GM18907 (cell line): ENCODE measurements at regions not wholly inside any gene's neighbourhood (a gene's known extent, or its start where the extent isn't known, plus 50 kb on each side); places are given as distances from the start of the nearest gene placed in this dataset.
A peak's percentile ranks its signal among the peaks of the same experiment; 100 is the strongest.
"Not testable (repeated sequence)": the region's sequence is repeated elsewhere in the genome, so short reads cannot be mapped to it uniquely, and the experiment has no call there.

Source experiments
- ATAC-seq: cut with Tn5 transposase; IDR thresholded peaks from one replicate; pipeline ENCODE4 v1.9.1; 2021; ENCODE audit warnings: mild to moderate bottlenecking, moderate library complexity; ENCODE audit not compliant: unreplicated experiment

DNA sequence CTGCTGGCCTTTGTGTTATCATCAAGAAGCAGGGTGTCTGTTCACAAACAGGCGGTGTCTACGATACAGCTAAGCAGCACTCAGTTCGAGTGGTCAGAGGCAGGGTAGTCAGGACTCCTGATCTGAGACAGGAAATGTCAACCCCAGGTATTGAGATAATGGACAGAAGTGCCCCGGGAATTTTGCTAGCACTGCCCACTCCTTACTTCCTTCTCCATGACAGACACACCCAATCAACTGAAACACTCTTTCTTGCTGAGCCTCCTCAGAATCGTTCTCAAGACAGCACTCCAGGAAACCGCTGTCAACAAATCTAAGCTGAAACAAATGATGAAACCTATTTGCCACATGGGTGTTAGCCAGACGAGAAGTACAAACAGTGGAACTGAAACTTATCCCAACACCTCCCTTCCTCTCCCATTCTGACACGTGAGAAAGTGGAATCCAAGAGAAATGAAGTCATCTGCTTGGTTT is 109.3 kb downstream of the GTF2IRD2B start:
- ATAC-seq = not testable (repeated sequence)

DNA sequence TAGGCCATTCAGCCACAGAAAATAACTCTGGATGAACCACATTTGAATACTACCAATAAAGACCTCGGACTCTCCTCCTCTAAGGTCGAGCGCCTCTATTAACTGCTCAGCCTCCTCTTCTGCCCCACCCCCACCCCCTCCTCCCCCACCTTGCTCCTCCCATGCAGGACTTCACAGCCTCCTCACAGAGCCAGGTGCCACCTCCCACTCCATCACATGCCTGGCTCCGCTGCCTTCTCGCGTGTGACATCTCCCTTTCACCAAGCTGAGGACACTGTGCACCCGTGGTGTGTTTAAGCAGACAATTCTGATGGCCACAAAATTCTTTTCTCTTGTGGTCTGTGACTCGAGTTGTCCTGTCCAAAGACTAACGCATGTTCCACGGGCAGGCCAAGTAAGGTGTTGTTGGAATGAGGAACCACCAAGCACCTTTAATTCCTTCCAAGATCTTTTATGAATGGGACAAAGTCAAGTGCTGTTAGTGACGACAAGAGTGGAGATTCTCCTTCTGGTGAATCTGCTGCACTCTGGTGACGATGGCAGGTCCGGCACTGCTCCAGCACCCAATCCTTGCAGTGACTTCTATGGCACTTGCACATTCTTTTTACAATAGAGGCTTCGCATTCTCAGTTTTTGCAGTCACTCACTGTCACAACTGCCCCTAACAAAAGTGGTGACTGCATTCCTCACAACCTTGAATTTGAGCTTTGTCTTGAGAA is 113.1 kb downstream of the GTF2IRD2B start:
- ATAC-seq = not testable (repeated sequence)

GRCh38 chr7:75215460-75215859 is 123.1 kb downstream of the GTF2IRD2B start:
- ATAC-seq = not testable (repeated sequence)

GRCh38 chr7:75216963-75217362 is 124.6 kb downstream of the GTF2IRD2B start:
- not testable (repeated sequence) for ATAC-seq

DNA sequence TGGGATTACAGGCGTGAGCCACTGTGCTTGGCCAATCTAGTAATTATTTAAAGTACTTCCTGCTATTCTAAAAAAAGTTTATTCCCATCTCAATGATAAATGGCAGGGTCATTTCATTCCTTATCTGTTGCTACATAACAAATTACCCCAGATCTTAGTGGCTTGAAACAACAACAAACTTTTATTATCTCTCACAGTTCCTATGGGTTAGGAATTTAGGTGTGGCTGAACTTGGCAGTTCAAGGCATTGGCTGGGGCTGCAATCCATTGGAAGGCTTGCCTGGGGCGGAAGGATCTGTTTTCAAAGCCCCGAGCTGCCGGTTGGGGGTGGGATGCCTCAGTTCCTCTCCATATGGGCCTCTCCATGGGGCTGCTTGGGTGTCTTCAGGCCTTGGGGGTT is 133.7 kb downstream of the GTF2IRD2B start:
- ATAC-seq = not testable (repeated sequence)

DNA sequence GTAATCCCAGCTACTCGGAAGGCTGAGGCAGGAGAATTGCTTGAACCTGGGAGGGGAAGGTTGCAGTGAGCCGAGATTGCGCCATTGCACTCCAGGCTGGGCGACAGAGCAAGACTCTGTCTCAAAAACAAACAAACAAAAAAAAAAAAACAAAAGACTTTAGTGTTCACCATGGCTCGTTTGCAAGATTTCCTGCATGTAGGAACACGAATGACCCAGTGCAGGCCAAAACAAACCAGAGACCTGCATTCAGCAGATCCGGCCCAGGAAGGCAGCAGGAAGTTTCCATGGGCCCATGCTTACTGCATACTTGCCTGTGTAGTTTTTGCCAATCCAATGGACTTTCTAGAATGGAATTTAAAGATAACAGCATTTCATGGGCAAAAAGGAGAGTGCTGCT is 137.2 kb downstream of the GTF2IRD2B start:
- not testable (repeated sequence) for ATAC-seq

GRCh38 chr7:75230558-75230957 is 138.2 kb downstream of the GTF2IRD2B start:
- not testable (repeated sequence) for ATAC-seq

DNA sequence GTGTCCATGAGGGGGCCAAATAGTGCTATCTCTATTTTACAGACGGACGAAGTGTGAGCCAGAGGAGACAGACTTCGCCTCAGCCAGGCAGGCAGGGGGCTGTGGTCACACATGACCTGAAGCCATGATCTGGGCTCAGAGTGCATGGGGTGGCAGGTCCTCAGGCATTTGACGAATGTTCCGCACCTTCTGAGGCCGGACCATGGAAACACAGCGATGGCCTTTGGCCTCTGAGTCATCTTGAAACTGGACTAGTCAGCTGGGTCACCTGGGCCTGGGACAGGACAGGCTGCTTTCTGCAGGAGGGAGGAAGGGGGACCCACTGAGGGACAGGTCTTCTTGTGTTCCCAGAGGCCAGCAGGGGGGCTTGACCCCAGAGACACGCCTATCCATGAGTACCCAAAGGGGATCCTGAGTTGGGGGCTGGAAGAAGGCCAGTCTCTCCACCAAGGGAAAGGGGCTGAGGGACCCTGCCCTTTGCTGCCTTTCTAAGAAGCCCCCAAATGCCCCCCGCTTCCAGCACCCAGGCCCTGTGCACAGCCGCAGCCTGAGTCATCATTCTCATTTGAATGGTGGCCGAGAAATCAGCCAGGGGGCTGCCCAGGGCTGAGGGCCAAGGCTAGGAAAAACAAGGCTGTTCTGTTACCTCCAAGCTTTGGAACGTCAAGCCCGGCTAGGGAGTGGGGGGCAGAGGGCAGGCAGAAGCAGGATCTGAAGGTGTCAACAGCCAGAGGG is 142.9 kb downstream of the GTF2IRD2B start:
- ATAC-seq = not testable (repeated sequence)

- not testable (repeated sequence) for ATAC-seq
Measured at GRCh38 chr7:75235827-75236167, 143.4 kb downstream of the GTF2IRD2B start.

DNA sequence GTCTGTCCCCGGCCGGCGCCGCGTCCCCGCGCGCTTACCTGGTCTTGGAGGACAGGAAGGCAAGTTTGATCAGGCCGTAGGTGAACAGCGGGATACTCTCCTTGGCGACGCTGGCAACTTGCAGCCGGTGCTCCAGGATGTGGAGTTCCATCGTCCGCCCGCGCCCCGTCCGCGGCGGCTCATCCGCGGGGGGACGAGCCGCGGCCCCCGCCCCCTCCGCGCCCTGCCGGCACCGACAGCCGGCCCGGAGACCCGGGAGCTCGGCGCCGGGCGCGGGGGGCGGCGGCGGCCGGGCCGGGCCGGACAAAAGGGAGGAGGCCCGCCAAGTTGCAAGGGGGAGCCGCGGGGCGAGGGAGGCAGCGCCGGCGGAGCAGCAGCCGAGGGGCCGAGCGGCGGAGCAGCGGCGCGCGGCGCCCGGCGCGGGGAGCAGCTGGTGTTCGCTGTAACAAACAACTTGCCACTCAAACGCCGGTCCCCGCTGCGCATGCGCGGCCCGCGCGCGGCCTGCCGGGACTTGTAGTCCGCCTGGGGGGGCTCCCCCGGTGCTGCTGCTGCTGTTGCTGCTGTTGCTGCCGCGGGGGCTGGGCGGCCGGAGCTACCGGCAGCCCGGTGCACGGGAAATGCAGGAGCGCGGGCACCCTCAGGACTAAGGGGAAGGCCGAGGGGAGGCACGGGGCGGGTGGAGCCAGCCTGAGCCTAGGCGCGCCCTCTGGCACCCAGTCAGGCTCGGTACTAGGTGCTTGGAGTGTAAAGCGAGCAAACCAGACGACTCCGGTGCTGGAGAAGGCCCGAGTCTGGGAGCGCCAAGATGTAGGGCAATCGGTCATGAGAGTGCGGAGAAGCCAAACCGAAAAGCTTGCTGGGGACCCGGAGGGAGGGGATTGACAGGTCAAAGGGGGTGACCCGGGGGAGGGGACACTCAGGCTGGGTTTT is 145.1 kb downstream of the GTF2IRD2B start:
- peak; percentile 95 for ATAC-seq

DNA sequence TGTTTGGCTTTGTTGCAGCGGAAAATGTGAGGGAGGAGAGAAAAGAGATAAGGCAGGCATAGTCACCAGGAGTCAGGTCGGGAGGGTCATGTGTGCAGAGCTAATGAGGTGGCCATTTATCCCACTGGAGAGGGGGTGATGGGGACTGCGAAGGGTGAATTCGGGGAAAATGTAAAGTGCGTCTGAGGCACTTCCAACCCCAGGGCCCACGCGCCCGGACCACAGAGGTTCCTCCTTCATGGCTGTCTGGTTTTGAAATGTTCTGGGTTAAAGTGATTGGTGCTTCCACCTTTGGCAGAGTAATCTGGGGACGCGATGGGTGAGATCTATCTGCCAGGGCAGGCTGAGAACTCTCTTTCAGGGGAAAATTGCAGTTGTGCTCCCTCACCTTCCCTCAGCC is 145.9 kb downstream of the GTF2IRD2B start:
- not testable (repeated sequence) for ATAC-seq

- not testable (repeated sequence) for ATAC-seq
Measured at GRCh38 chr7:75243638-75244037, 151.2 kb downstream of the GTF2IRD2B start.

GRCh38 chr7:75248216-75248615 is 147.2 kb upstream of the TRIM73 start:
- ATAC-seq = not testable (repeated sequence)

- not testable (repeated sequence) for ATAC-seq
Measured at GRCh38 chr7:75254238-75254637, 141.2 kb upstream of the TRIM73 start.

- not testable (repeated sequence) for ATAC-seq
Measured at GRCh38 chr7:75257442-75257841, 138.0 kb upstream of the TRIM73 start.

- not testable (repeated sequence) for ATAC-seq
Measured at GRCh38 chr7:75259454-75260003, 135.9 kb upstream of the TRIM73 start.

DNA sequence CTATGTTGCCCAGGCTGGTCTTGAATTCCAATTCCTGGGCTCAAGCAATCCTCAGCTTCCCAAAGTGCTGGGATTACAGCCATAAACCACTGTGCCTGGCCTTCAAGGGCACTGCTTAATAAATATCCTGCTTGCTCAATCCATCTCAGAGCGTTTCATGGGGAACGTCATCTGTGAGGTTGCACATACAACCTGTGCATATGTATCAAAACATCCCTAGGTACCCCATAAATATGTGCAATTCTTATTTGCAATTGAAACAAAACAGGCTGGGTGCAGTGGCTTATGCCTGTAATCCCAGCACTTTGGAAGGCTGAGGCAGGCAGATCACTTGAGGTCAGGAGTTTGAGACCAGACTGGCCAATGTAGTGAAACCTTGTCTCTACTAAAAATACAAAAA is 133.8 kb upstream of the TRIM73 start:
- not testable (repeated sequence) for ATAC-seq

DNA sequence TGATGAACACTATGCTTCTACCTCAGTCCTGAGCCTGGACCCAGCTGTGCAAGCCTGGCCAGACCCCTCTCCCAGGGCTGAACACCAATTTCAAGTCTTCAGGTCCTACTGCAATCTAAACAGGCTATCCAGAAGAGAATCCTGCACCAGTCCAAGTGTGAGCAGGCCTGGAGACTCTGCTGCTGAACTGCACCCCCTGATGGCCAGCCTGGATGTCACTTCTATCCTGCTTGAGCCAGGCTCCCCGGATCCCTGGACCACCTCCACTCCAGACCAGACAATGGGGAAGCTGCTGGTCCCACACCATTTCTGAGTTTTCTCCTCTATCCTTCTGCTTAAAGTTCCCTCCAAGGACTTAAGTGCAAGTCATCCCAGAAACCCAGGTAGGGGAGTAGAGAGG is 127.3 kb upstream of the TRIM73 start:
- ATAC-seq = peak; percentile 33

DNA sequence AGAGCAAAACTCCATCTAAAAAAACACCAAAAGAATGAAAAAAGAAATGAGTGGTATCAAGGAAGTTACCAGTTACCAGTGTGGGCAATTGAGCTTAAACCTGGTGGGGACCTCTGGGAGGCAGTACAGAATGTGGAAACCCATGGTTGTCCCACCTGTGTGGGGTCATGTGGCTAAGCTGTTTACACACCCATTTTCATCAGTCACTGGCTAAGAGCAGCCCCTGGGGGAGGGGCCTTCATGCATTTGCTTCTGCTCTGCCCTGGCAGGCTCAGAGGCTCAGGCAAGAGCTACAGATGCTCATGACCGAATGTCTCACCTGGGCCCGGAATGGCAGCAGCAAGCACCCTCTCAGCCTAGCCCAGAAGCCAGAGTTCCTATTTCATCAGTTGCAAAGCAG is 126.3 kb upstream of the TRIM73 start:
- not testable (repeated sequence) for ATAC-seq

DNA sequence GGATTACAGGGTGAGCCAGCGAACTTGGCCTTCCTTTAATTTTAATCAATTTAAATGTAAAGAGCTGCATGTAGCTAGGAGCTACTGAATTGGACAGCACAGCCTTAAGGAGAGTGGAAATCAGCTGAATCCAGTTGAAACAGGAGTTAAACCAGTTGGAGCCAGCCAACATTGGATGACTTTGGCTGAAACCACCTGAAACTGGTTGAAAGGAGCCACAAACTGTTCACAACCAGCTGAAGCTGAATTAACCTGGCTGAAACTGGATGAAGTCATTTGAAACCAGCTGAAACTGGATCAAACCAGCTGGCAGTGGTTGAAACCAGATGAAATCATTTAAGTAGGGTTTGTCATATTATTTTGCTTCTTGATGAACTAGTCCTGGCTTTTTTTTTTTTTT is 121.3 kb upstream of the TRIM73 start:
- not testable (repeated sequence) for ATAC-seq
